ENCODE measurements at regions not wholly inside any gene's neighbourhood (a gene's known extent, or its start where the extent isn't known, plus 50 kb on each side); places are given as distances from the start of the nearest gene placed in this dataset.
A peak's percentile ranks its signal among the peaks of the same experiment; 100 is the strongest.

GRCh38 chr10:57884965-57885617, 382.6 kb downstream of the IPMK start:
- peak overlapping the region in 2 of 3 donors; percentile 9 to 41 for H3K27ac ChIP-seq
- intact Hi-C loops (cut with DNase I): no loop called here
- ATAC-seq (peak; percentile 62 to 92 (median 81)), DNase-seq (no peak)
- H3K36me3 ChIP-seq: no peaks in the 10 kb centered on the region
- H3K4me1 ChIP-seq: peaks cover 0 to 18% (median 7%) of the 10 kb centered on the region in 4 donors
- TF ChIP-seq POLR2A (IDR thresholded peaks at IDR 0.05): no peak
- TF ChIP-seq, protein P1, sequence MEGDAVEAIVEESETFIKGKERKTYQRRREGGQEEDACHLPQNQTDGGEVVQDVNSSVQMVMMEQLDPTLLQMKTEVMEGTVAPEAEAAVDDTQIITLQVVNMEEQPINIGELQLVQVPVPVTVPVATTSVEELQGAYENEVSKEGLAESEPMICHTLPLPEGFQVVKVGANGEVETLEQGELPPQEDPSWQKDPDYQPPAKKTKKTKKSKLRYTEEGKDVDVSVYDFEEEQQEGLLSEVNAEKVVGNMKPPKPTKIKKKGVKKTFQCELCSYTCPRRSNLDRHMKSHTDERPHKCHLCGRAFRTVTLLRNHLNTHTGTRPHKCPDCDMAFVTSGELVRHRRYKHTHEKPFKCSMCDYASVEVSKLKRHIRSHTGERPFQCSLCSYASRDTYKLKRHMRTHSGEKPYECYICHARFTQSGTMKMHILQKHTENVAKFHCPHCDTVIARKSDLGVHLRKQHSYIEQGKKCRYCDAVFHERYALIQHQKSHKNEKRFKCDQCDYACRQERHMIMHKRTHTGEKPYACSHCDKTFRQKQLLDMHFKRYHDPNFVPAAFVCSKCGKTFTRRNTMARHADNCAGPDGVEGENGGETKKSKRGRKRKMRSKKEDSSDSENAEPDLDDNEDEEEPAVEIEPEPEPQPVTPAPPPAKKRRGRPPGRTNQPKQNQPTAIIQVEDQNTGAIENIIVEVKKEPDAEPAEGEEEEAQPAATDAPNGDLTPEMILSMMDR (IDR thresholded peaks at IDR 0.05): no peak
- no peaks in the 10 kb centered on the region for H3K9me3 ChIP-seq
- H3K4me3 ChIP-seq: peak overlapping the region in 2 of 3 donors; percentile 5 to 7
- no peaks in the 10 kb centered on the region for H3K27me3 ChIP-seq
- WGBS (ENCODE audit: insufficient coverage, low coverage, low lambda C conversion rate, missing lambda C conversion rate): 8% methylated on average over 2 of the region's 2 CpGs

- intact Hi-C loops (cut with DNase I): no loop called here
- H3K27me3 ChIP-seq: no peaks in the 10 kb centered on the region
- H3K4me3 ChIP-seq: no peak overlapping the region
- no peak for TF ChIP-seq POLR2A (IDR thresholded peaks at IDR 0.05)
- TF ChIP-seq, protein P1 (IDR thresholded peaks at IDR 0.05): no peak
- no peak for ATAC-seq
- peaks cover 0 to 18% (median 7%) of the 10 kb centered on the region in 4 donors for H3K4me1 ChIP-seq
- peak overlapping the region in 2 of 3 donors; percentile 25 to 41 for H3K27ac ChIP-seq
- no peak for DNase-seq
- H3K9me3 ChIP-seq: no peaks in the 10 kb centered on the region
- no peaks in the 10 kb centered on the region for H3K36me3 ChIP-seq
- WGBS (ENCODE audit: insufficient coverage, low coverage, low lambda C conversion rate, missing lambda C conversion rate): 47% methylated on average over 2 of the region's 2 CpGs
Observed at GRCh38 chr10:57884407-57884806, 383.3 kb downstream of the IPMK start.

- no peak for TF ChIP-seq POLR2A (IDR thresholded peaks at IDR 0.05)
- TF ChIP-seq, protein P1 (IDR thresholded peaks at IDR 0.05): no peak
- H3K36me3 ChIP-seq: no peaks in the 10 kb centered on the region
- 87% methylated on average over 1 of the region's 1 CpG for WGBS (ENCODE audit: insufficient coverage, low coverage, low lambda C conversion rate, missing lambda C conversion rate)
- no peak for ATAC-seq
- H3K4me3 ChIP-seq: no peak overlapping the region
- DNase-seq: no peak
- peaks cover 0 to 13% (median 5%) of the 10 kb centered on the region in 4 donors for H3K4me1 ChIP-seq
- intact Hi-C loops (cut with DNase I): no loop called here
- no peaks in the 10 kb centered on the region for H3K27me3 ChIP-seq
- H3K9me3 ChIP-seq: no peaks in the 10 kb centered on the region
- H3K27ac ChIP-seq: no peak overlapping the region
Observed at GRCh38 chr10:57880446-57881227, 387.1 kb downstream of the IPMK start.

DNA sequence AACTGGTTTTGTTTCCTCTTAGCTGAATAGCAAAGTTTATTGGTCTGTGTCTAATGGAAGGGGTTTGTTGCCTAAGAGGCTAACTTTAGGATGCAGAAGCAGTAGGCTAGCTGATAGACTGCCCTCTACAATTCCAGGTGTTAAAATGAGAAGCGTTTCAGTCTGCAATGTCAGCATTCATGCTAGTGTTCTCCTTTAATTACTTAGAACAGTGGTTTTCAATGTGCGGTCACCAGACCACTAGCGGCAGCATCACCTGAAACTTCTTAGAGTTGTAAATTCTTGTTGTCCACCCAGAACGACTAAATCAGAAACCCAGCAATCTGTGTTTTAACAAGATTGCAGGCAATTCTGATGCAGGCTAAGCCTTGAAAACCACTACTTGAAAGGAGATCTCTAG, 392.9 kb downstream of the IPMK start:
- ATAC-seq: no peak
- Histone ChIP-seq H3K27me3 (no peaks in the 10 kb centered on the region), H3K4me3 (no peak overlapping the region), H3K9me3 (no peaks in the 10 kb centered on the region), H3K27ac (no peak overlapping the region), H3K4me1 (no peaks in the 10 kb centered on the region), H3K36me3 (no peaks in the 10 kb centered on the region)
- TF ChIP-seq, protein P1 (IDR thresholded peaks at IDR 0.05): no peak
- no peak for TF ChIP-seq POLR2A (IDR thresholded peaks at IDR 0.05)
- no peak for DNase-seq
- WGBS (ENCODE audit: insufficient coverage, low coverage, low lambda C conversion rate, missing lambda C conversion rate): 82% methylated on average over 4 of the region's 4 CpGs
- intact Hi-C loops (cut with DNase I): no loop called here
